Neural cell (in vitro differentiated cells): ENCODE measurements at regions not wholly inside any gene's neighbourhood (a gene's known extent, or its start where the extent isn't known, plus 50 kb on each side); places are given as distances from the start of the nearest gene placed in this dataset.
"Not testable (repeated sequence)": the region's sequence is repeated elsewhere in the genome, so short reads cannot be mapped to it uniquely, and the experiment has no call there.

Source experiments
- H2AFZ ChIP-seq: fragments of 200-600, 300-800 bp; sonication (generic), shearing (Covaris generic); 2 replicates; pipeline ENCODE4 v1.6.0; 2014; ENCODE audit warnings: low read depth, mild to moderate bottlenecking, antibody characterized with exemption, low read length, moderate library complexity
- H3F3A ChIP-seq: fragments of 200-600 bp; shearing (Covaris generic); 2 replicates; pipeline ENCODE4 v1.6.1; 2016; ENCODE audit warnings: mild to moderate bottlenecking, moderate library complexity, mixed read lengths, antibody characterized with exemption, low read length; ENCODE audit not compliant: insufficient read depth, poor library complexity, severe bottlenecking
- H3K27ac ChIP-seq: fragments of 200-600, 300-800 bp; sonication (generic), shearing (Covaris generic); 2 replicates; pipeline ENCODE4 v1.5.1; 2014; ENCODE audit warnings: mild to moderate bottlenecking, low read length, moderate library complexity
- H3K27me3 ChIP-seq: fragments of 300-800, 200-600 bp; sonication (generic), shearing (Covaris generic); 2 replicates; pipeline ENCODE4 v1.6.0; 2014; ENCODE audit warnings: mild to moderate bottlenecking, low read depth, low read length, moderate library complexity; ENCODE audit not compliant: insufficient read depth
- H3K36me3 ChIP-seq: fragments of 300-800, 200-600 bp; sonication (generic), shearing (Covaris generic); 2 replicates; pipeline ENCODE4 v1.5.1; 2014; ENCODE audit warnings: mild to moderate bottlenecking, antibody characterized with exemption, low read length, moderate library complexity; ENCODE audit not compliant: insufficient read depth
- H3K4me2 ChIP-seq: fragments of 300-800, 200-600 bp; sonication (generic), shearing (Covaris generic); 2 replicates; pipeline ENCODE4 v1.6.0; 2014; ENCODE audit warnings: mild to moderate bottlenecking, low read length
- H3K4me3 ChIP-seq: fragments of 300-800, 200-600 bp; sonication (generic), shearing (Covaris generic); 2 replicates; pipeline ENCODE4 v1.5.1; 2014; ENCODE audit warnings: mild to moderate bottlenecking, low read length, moderate library complexity
- H3K79me2 ChIP-seq: fragments of 200-600 bp; shearing (Covaris generic); replicated peaks from 2 replicates; pipeline ENCODE4 v1.6.0; 2014; ENCODE audit warnings: mild to moderate bottlenecking, low read length, moderate library complexity; ENCODE audit not compliant: insufficient read depth
- H3K9ac ChIP-seq: fragments of 300-800, 200-600 bp; sonication (generic), shearing (Covaris generic); 2 replicates; pipeline ENCODE4 v1.6.1; 2016; ENCODE audit warnings: mild to moderate bottlenecking, low read length, mixed read lengths
- H3K9me2 ChIP-seq: fragments of 200-600 bp; shearing (Covaris generic); 2 replicates; pipeline ENCODE4 v1.6.1; 2016; ENCODE audit warnings: mild to moderate bottlenecking, low read length, mixed read lengths; ENCODE audit not compliant: insufficient read depth
- H3K9me3 ChIP-seq: fragments of 200-600, 300-800 bp; sonication (generic), shearing (Covaris generic); 2 replicates; pipeline ENCODE4 v1.6.1; 2016; ENCODE audit warnings: mild to moderate bottlenecking, mixed run types, low read length, moderate library complexity, mixed read lengths
- H4K20me1 ChIP-seq: fragments of 200-600 bp; shearing (Covaris generic); 2 replicates; pipeline ENCODE4 v1.6.1; 2016; ENCODE audit warnings: mild to moderate bottlenecking, mixed run types; ENCODE audit not compliant: insufficient read depth
- CTCF ChIP-seq: fragments of 450-650 bp; IDR thresholded peaks from 2 replicates; pipeline ENCODE4 v1.5.1; 2014; ENCODE audit warnings: antibody characterized with exemption, mild to moderate bottlenecking, moderate library complexity; ENCODE audit not compliant: poor library complexity, severe bottlenecking
- EP300 ChIP-seq: fragments of 450-650 bp; conservative IDR thresholded peaks from 2 replicates; pipeline ENCODE4 v1.6.1; 2014; ENCODE audit warnings: antibody characterized with exemption, mild to moderate bottlenecking, moderate library complexity; ENCODE audit not compliant: poor library complexity, severe bottlenecking
- EZH2 ChIP-seq: fragments of 200-600, 300-800 bp; shearing (Covaris generic), sonication (generic); IDR thresholded peaks from 2 replicates; pipeline ENCODE4 v1.6.1; 2014; ENCODE audit warnings: antibody characterized with exemption, low read length, borderline replicate concordance, mild to moderate bottlenecking; ENCODE audit not compliant: insufficient read depth, poor library complexity, severe bottlenecking
- MXI1 ChIP-seq: fragments of 450-650 bp; conservative IDR thresholded peaks from 2 replicates; pipeline ENCODE4 v1.6.1; 2014; ENCODE audit warnings: antibody characterized with exemption, mild to moderate bottlenecking; ENCODE audit not compliant: poor library complexity, severe bottlenecking
- POLR2AphosphoS5 ChIP-seq: IDR thresholded peaks from 2 replicates; pipeline ENCODE4 v1.6.1; 2012
- RAD21 ChIP-seq: fragments of 450-650 bp; conservative IDR thresholded peaks from 2 replicates; pipeline ENCODE4 v1.6.1; 2014; ENCODE audit warnings: antibody characterized with exemption, mild to moderate bottlenecking, moderate library complexity
- REST ChIP-seq: IDR thresholded peaks from 2 replicates; pipeline ENCODE4 v1.6.1; 2012; ENCODE audit warnings: borderline replicate concordance
- SMC3 ChIP-seq: fragments of 450-650 bp; conservative IDR thresholded peaks from 2 replicates; pipeline ENCODE4 v1.6.1; 2014; ENCODE audit warnings: antibody characterized with exemption, mild to moderate bottlenecking, moderate library complexity; ENCODE audit not compliant: poor library complexity
- TAF1 ChIP-seq: IDR thresholded peaks from 2 replicates; pipeline ENCODE4 v1.6.1; 2012; ENCODE audit warnings: low read depth

- no peaks in the 10 kb centered on the region for H3F3A ChIP-seq
- H3K4me3 ChIP-seq: no peak overlapping the region
- no peaks in the 10 kb centered on the region for H3K36me3 ChIP-seq
- H3K9ac ChIP-seq: no peak overlapping the region
- no peaks in the 10 kb centered on the region for H3K79me2 ChIP-seq
- no peaks in the 10 kb centered on the region for H3K9me3 ChIP-seq
- TF ChIP-seq RAD21 (no peak), EP300 (no peak), MXI1 (no peak), EZH2 (no peak), POLR2AphosphoS5 (no peak), REST (no peak), CTCF (no peak), SMC3 (no peak), TAF1 (no peak)
- no peaks in the 10 kb centered on the region for H3K9me2 ChIP-seq
- no peaks in the 10 kb centered on the region for H3K27me3 ChIP-seq
- no peak overlapping the region for H3K4me2 ChIP-seq
- H3K27ac ChIP-seq: no peak overlapping the region
- no peak overlapping the region for H2AFZ ChIP-seq
- no peaks in the 10 kb centered on the region for H4K20me1 ChIP-seq
Observed at GRCh38 chr16:76705892-76706291, 428.7 kb downstream of the CNTNAP4 start.

- Histone ChIP-seq H4K20me1 (no peaks in the 10 kb centered on the region), H3K4me3 (no peak overlapping the region), H2AFZ (no peak overlapping the region), H3F3A (no peaks in the 10 kb centered on the region), H3K27me3 (no peaks in the 10 kb centered on the region), H3K79me2 (no peaks in the 10 kb centered on the region), H3K36me3 (no peaks in the 10 kb centered on the region), H3K4me2 (no peak overlapping the region), H3K9me3 (no peaks in the 10 kb centered on the region), H3K9me2 (no peaks in the 10 kb centered on the region), H3K9ac (no peak overlapping the region), H3K27ac (no peak overlapping the region)
- no peak for TF ChIP-seq TAF1
Observed at GRCh38 chr16:76713191-76713590, 436.0 kb downstream of the CNTNAP4 start.

- not testable (repeated sequence) for H3K9me3 ChIP-seq, H3K27me3 ChIP-seq, H4K20me1 ChIP-seq, H3K36me3 ChIP-seq, H3F3A ChIP-seq, H3K4me3 ChIP-seq, H3K79me2 ChIP-seq, H3K9me2 ChIP-seq, H3K27ac ChIP-seq, H3K4me2 ChIP-seq, H2AFZ ChIP-seq, H3K9ac ChIP-seq
Observed at GRCh38 chr16:76716251-76716650, 439.1 kb downstream of the CNTNAP4 start.
